ENCODE measurements at regions not wholly inside any gene's neighbourhood (a gene's known extent, or its start where the extent isn't known, plus 50 kb on each side); places are given as distances from the start of the nearest gene placed in this dataset.
"Not testable (repeated sequence)": the region's sequence is repeated elsewhere in the genome, so short reads cannot be mapped to it uniquely, and the experiment has no call there.

- Mint-ChIP-seq H3K4me1 (no peaks in the 10 kb centered on the region), H3K27ac (no peak overlapping the region), H3K27me3 (no peaks in the 10 kb centered on the region), H3K9me3 (ENCODE audit: low read depth) (no peaks in the 10 kb centered on the region), H3K36me3 (ENCODE audit: low read depth) (no peaks in the 10 kb centered on the region), H3K4me3 (no peak overlapping the region)
- ChIA-PET POLR2A (no interaction called here), CTCF (no interaction called here)
- ATAC-seq (no peak), DNase-seq (no peak)
- intact Hi-C loops (cut with DNase I, micrococcal nuclease), result no loop called here
These were observed 126.7 kb upstream of the AMOT start for GRCh38 chrX:112967341-112967740.

- H3K36me3 Mint-ChIP-seq (ENCODE audit: low read depth), result no peaks in the 10 kb centered on the region
- DNase-seq, result no peak
- no peaks in the 10 kb centered on the region for H3K27me3 Mint-ChIP-seq
- H3K9me3 Mint-ChIP-seq (ENCODE audit: low read depth), result no peaks in the 10 kb centered on the region
- ChIA-PET CTCF (no interaction called here), POLR2A (no interaction called here)
- no peaks in the 10 kb centered on the region for H3K4me1 Mint-ChIP-seq
- H3K27ac Mint-ChIP-seq, result no peak overlapping the region
- intact Hi-C loops (cut with DNase I, micrococcal nuclease), result no loop called here
- H3K4me3 Mint-ChIP-seq, result no peak overlapping the region
- no peak for ATAC-seq
These were observed 121.3 kb upstream of the AMOT start for GRCh38 chrX:112961981-112962380.

- no peak overlapping the region for H3K27ac Mint-ChIP-seq
- no peak for DNase-seq
- POLR2A ChIA-PET, result no interaction called here
- H3K27me3 Mint-ChIP-seq, result no peaks in the 10 kb centered on the region
- no peak overlapping the region for H3K4me3 Mint-ChIP-seq
- intact Hi-C loops (cut with DNase I, micrococcal nuclease), result loop anchor here in 1 of 2 experiments (10.0 kb wide), 1 partner anchor 183 kb away; no protein-coding TSS in a partner anchor
- CTCF ChIA-PET, result no interaction called here
- no peak for ATAC-seq
- H3K36me3 Mint-ChIP-seq (ENCODE audit: low read depth), result no peaks in the 10 kb centered on the region
- H3K4me1 Mint-ChIP-seq, result no peaks in the 10 kb centered on the region
- no peaks in the 10 kb centered on the region for H3K9me3 Mint-ChIP-seq (ENCODE audit: low read depth)
These were observed 107.5 kb upstream of the AMOT start for GRCh38 chrX:112947981-112948615.

- ATAC-seq (no peak), DNase-seq (no peak)
- no peaks in the 10 kb centered on the region for H3K9me3 Mint-ChIP-seq (ENCODE audit: low read depth)
- no peaks in the 10 kb centered on the region for H3K27me3 Mint-ChIP-seq
- no peaks in the 10 kb centered on the region for H3K4me1 Mint-ChIP-seq
- no peak overlapping the region for H3K4me3 Mint-ChIP-seq
- intact Hi-C loops (cut with DNase I, micrococcal nuclease), result loop anchor here in 1 of 2 experiments (10.0 kb wide), 1 partner anchor 181 kb away; no protein-coding TSS in a partner anchor
- H3K36me3 Mint-ChIP-seq (ENCODE audit: low read depth), result no peaks in the 10 kb centered on the region
- H3K27ac Mint-ChIP-seq, result no peak overlapping the region
- ChIA-PET CTCF (no interaction called here), POLR2A (no interaction called here)
These were observed 105.6 kb upstream of the AMOT start for GRCh38 chrX:112946227-112946626.

- Mint-ChIP-seq H3K36me3 (ENCODE audit: low read depth) (no peaks in the 10 kb centered on the region), H3K4me3 (no peak overlapping the region), H3K27me3 (no peaks in the 10 kb centered on the region), H3K9me3 (ENCODE audit: low read depth) (no peaks in the 10 kb centered on the region), H3K27ac (no peak overlapping the region), H3K4me1 (no peaks in the 10 kb centered on the region)
- intact Hi-C loops (cut with DNase I, micrococcal nuclease), result loop anchor here in 1 of 2 experiments (10.0 kb wide), 1 partner anchor 181 kb away; no protein-coding TSS in a partner anchor
- ATAC-seq, result no peak
- ChIA-PET CTCF (no interaction called here), POLR2A (no interaction called here)
- no peak for DNase-seq
These were observed 105.2 kb upstream of the AMOT start for GRCh38 chrX:112945826-112946225.

GRCh38 chrX:112941209-112941837 is 100.7 kb upstream of the AMOT start:
- Mint-ChIP-seq H3K27me3 (no peaks in the 10 kb centered on the region), H3K27ac (no peak overlapping the region), H3K4me3 (no peak overlapping the region), H3K36me3 (ENCODE audit: low read depth) (no peaks in the 10 kb centered on the region), H3K9me3 (ENCODE audit: low read depth) (no peaks in the 10 kb centered on the region), H3K4me1 (no peaks in the 10 kb centered on the region)
- POLR2A ChIA-PET, result no interaction called here
- intact Hi-C loops (cut with DNase I, micrococcal nuclease), result loop anchor here in 1 of 2 experiments (10.0 kb wide), 1 partner anchor 177 kb away; no protein-coding TSS in a partner anchor
- ATAC-seq (no peak), DNase-seq (no peak)
- CTCF ChIA-PET, result no interaction called here

- Mint-ChIP-seq H3K36me3 (ENCODE audit: low read depth) (no peaks in the 10 kb centered on the region), H3K27ac (no peak overlapping the region), H3K27me3 (no peaks in the 10 kb centered on the region), H3K4me1 (no peaks in the 10 kb centered on the region), H3K9me3 (ENCODE audit: low read depth) (no peaks in the 10 kb centered on the region), H3K4me3 (no peak overlapping the region)
- intact Hi-C loops (cut with DNase I, micrococcal nuclease), result no loop called here
- DNase-seq, result no peak
- ChIA-PET POLR2A (no interaction called here), CTCF (no interaction called here)
- no peak for ATAC-seq
These were observed 94.4 kb upstream of the AMOT start for GRCh38 chrX:112935029-112935428.

GRCh38 chrX:112931900-112932299 is 91.3 kb upstream of the AMOT start:
- intact Hi-C loops (cut with DNase I, micrococcal nuclease), result no loop called here
- POLR2A ChIA-PET, result no interaction called here
- H3K36me3 Mint-ChIP-seq (ENCODE audit: low read depth), result no peaks in the 10 kb centered on the region
- no peak overlapping the region for H3K27ac Mint-ChIP-seq
- H3K9me3 Mint-ChIP-seq (ENCODE audit: low read depth), result no peaks in the 10 kb centered on the region
- no peaks in the 10 kb centered on the region for H3K4me1 Mint-ChIP-seq
- no peak overlapping the region for H3K4me3 Mint-ChIP-seq
- CTCF ChIA-PET, result no interaction called here
- ATAC-seq, result no peak
- no peaks in the 10 kb centered on the region for H3K27me3 Mint-ChIP-seq
- no peak for DNase-seq

- H3K9me3 Mint-ChIP-seq (ENCODE audit: low read depth), result no peaks in the 10 kb centered on the region
- ChIA-PET POLR2A (no interaction called here), CTCF (no interaction called here)
- H3K27ac Mint-ChIP-seq, result no peak overlapping the region
- H3K36me3 Mint-ChIP-seq (ENCODE audit: low read depth), result no peaks in the 10 kb centered on the region
- no peak for DNase-seq
- intact Hi-C loops (cut with DNase I, micrococcal nuclease), result no loop called here
- H3K27me3 Mint-ChIP-seq, result no peaks in the 10 kb centered on the region
- ATAC-seq, result no peak
- no peaks in the 10 kb centered on the region for H3K4me1 Mint-ChIP-seq
- H3K4me3 Mint-ChIP-seq, result no peak overlapping the region
These were observed 90.8 kb upstream of the AMOT start for GRCh38 chrX:112931478-112931877.

GRCh38 chrX:112923381-112923780 is 82.8 kb upstream of the AMOT start:
- H3K36me3 Mint-ChIP-seq (ENCODE audit: low read depth); ATAC-seq; H3K4me1 Mint-ChIP-seq; POLR2A ChIA-PET; H3K27ac Mint-ChIP-seq; H3K9me3 Mint-ChIP-seq (ENCODE audit: low read depth); H3K27me3 Mint-ChIP-seq; H3K4me3 Mint-ChIP-seq; DNase-seq; CTCF ChIA-PET; intact Hi-C loops (cut with DNase I, micrococcal nuclease): not testable (repeated sequence)

GRCh38 chrX:112913807-112914206 is 73.2 kb upstream of the AMOT start:
- no peak for DNase-seq
- CTCF ChIA-PET, result no interaction called here
- intact Hi-C loops (cut with DNase I, micrococcal nuclease), result no loop called here
- no peaks in the 10 kb centered on the region for H3K27me3 Mint-ChIP-seq
- H3K4me3 Mint-ChIP-seq, result no peak overlapping the region
- no peak for ATAC-seq
- H3K27ac Mint-ChIP-seq, result no peak overlapping the region
- H3K36me3 Mint-ChIP-seq (ENCODE audit: low read depth), result no peaks in the 10 kb centered on the region
- POLR2A ChIA-PET, result no interaction called here
- no peaks in the 10 kb centered on the region for H3K4me1 Mint-ChIP-seq
- no peaks in the 10 kb centered on the region for H3K9me3 Mint-ChIP-seq (ENCODE audit: low read depth)

- ChIA-PET POLR2A (no interaction called here), CTCF (no interaction called here)
- ATAC-seq (no peak), DNase-seq (no peak)
- Mint-ChIP-seq H3K9me3 (ENCODE audit: low read depth) (no peaks in the 10 kb centered on the region), H3K36me3 (ENCODE audit: low read depth) (no peaks in the 10 kb centered on the region), H3K4me1 (no peaks in the 10 kb centered on the region), H3K27ac (no peak overlapping the region), H3K4me3 (no peak overlapping the region), H3K27me3 (no peaks in the 10 kb centered on the region)
- intact Hi-C loops (cut with DNase I, micrococcal nuclease), result no loop called here
These were observed 69.8 kb upstream of the AMOT start for GRCh38 chrX:112910418-112910817.

All from activated CD4-positive, alpha-beta T cell treated with anti-CD3 and anti-CD28 coated beads for 36 hours (primary cell).